ENCODE measurements at regions not wholly inside any gene's neighbourhood (a gene's known extent, or its start where the extent isn't known, plus 50 kb on each side); places are given as distances from the start of the nearest gene placed in this dataset.

DNA sequence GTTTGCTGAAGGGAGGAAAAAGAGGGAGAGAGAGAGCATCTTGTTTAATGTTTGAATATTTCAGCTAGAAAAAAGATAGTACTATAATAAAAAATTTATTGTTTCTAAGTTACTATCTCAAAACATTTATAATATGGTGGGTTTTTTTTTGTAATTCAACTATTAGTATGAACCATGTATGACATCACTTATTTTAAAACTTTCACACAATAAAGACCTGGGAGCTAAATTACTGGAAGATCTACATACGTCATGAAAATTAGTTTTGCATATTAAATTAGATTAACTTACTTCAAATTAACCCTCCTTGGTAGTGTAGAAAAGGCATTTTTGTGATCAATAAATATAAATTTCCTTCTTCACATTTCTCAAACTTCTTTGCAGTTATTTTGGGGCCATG lies 432.0 kb upstream of the SLIT2 start:
- Histone ChIP-seq H3K4me3 (replicated peaks; ENCODE audit: insufficient read depth, low read length) (no peak overlapping the region), H3K27me3 (ENCODE audit: insufficient read depth, poor library complexity, severe bottlenecking) (no peaks in the 10 kb centered on the region), H3K27ac (replicated peaks) (no peak overlapping the region)
- no peak for DNase-seq (ENCODE audit: low read depth in 1 of 2, low spot score in 1 of 2)
- TF ChIP-seq, protein P1, sequence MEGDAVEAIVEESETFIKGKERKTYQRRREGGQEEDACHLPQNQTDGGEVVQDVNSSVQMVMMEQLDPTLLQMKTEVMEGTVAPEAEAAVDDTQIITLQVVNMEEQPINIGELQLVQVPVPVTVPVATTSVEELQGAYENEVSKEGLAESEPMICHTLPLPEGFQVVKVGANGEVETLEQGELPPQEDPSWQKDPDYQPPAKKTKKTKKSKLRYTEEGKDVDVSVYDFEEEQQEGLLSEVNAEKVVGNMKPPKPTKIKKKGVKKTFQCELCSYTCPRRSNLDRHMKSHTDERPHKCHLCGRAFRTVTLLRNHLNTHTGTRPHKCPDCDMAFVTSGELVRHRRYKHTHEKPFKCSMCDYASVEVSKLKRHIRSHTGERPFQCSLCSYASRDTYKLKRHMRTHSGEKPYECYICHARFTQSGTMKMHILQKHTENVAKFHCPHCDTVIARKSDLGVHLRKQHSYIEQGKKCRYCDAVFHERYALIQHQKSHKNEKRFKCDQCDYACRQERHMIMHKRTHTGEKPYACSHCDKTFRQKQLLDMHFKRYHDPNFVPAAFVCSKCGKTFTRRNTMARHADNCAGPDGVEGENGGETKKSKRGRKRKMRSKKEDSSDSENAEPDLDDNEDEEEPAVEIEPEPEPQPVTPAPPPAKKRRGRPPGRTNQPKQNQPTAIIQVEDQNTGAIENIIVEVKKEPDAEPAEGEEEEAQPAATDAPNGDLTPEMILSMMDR (IDR thresholded peaks at IDR 0.05; ENCODE audit: insufficient read depth, low read length) = no peak
- TF ChIP-seq REST (IDR thresholded peaks at IDR 0.05; ENCODE audit: insufficient replicate concordance, low read depth) = no peak

- Histone ChIP-seq H3K27ac (replicated peaks) (no peak overlapping the region), H3K4me3 (replicated peaks; ENCODE audit: insufficient read depth, low read length) (no peak overlapping the region), H3K27me3 (ENCODE audit: insufficient read depth, poor library complexity, severe bottlenecking) (no peaks in the 10 kb centered on the region)
- DNase-seq (ENCODE audit: low read depth in 1 of 2, low spot score in 1 of 2) = no peak
- TF ChIP-seq REST (IDR thresholded peaks at IDR 0.05; ENCODE audit: insufficient replicate concordance, low read depth) = no peak
- TF ChIP-seq SPI1 (IDR thresholded peaks at IDR 0.05; ENCODE audit: borderline replicate concordance, low read depth) = no peak
- TF ChIP-seq, protein P1 (IDR thresholded peaks at IDR 0.05; ENCODE audit: insufficient read depth, low read length) = no peak
- no peak for TF ChIP-seq POLR2AphosphoS5 (IDR thresholded peaks at IDR 0.05; ENCODE audit: low read depth)
Measured at GRCh38 chr4:19809989-19810388, 441.7 kb upstream of the SLIT2 start.

GRCh38 chr4:19807505-19807904 lies 444.2 kb upstream of the SLIT2 start:
- H3K4me3 ChIP-seq (replicated peaks; ENCODE audit: insufficient read depth, low read length) = no peak overlapping the region
- H3K27me3 ChIP-seq (ENCODE audit: insufficient read depth, poor library complexity, severe bottlenecking) = no peaks in the 10 kb centered on the region

More at GRCh38 chr4:19807505-19807904, 444.2 kb upstream of the SLIT2 start:
- H3K27ac ChIP-seq (replicated peaks) = no peak overlapping the region
- no peak for DNase-seq (ENCODE audit: low read depth in 1 of 2, low spot score in 1 of 2)
- TF ChIP-seq GABPA (IDR thresholded peaks at IDR 0.05; ENCODE audit: low read depth) (no peak), SPI1 (IDR thresholded peaks at IDR 0.05; ENCODE audit: borderline replicate concordance, low read depth) (no peak), POLR2AphosphoS5 (IDR thresholded peaks at IDR 0.05; ENCODE audit: low read depth) (no peak), REST (IDR thresholded peaks at IDR 0.05; ENCODE audit: insufficient replicate concordance, low read depth) (no peak)
- TF ChIP-seq, protein P1 (IDR thresholded peaks at IDR 0.05; ENCODE audit: insufficient read depth, low read length) = no peak

All from HL-60 (cell line).